WTC11 (cell line): ENCODE measurements at regions not wholly inside any gene's neighbourhood (a gene's known extent, or its start where the extent isn't known, plus 50 kb on each side); places are given as distances from the start of the nearest gene placed in this dataset.

ENCODE experiments used
- ATAC-seq: fragments of 200-7000 bp; cut with Tn5 transposase; 2 replicates; pipeline ENCODE4 v1.10.0; 2021; ENCODE audit warnings: mild to moderate bottlenecking, moderate library complexity
- CTCF ChIA-PET: fragments of 300-600 bp; sonication (Branson Sonifier 250); formaldehyde crosslinking; loops from one replicate; lab custom pipeline; 2021; ENCODE audit warnings: antibody characterized with exemption; lab: Charles Lee
- POLR2A ChIA-PET: fragments of 350-600 bp; sonication (Branson Sonifier 250); formaldehyde crosslinking; loops from one replicate; lab custom pipeline; 2021; ENCODE audit warnings: antibody characterized with exemption; lab: Charles Lee
- DNase-seq: peaks from one replicate; pipeline ENCODE4 v3.0.0; 2021; ENCODE audit warnings: low spot score
- H3K27ac Mint-ChIP-seq: 2 replicates; pipeline ENCODE4 v1.8.0; 2021; ENCODE audit warnings: mixed read lengths
- H3K27me3 Mint-ChIP-seq: 2 replicates; pipeline ENCODE4 v1.8.0; 2021; ENCODE audit warnings: low read depth, mild to moderate bottlenecking, moderate library complexity, mixed read lengths
- H3K36me3 Mint-ChIP-seq: 2 replicates; pipeline ENCODE4 v1.8.0; 2021; ENCODE audit warnings: mixed read lengths
- H3K4me1 Mint-ChIP-seq: 2 replicates; pipeline ENCODE4 v1.8.0; 2022; ENCODE audit warnings: mixed read lengths
- H3K4me3 Mint-ChIP-seq: 2 replicates; pipeline ENCODE4 v1.8.0; 2021; ENCODE audit warnings: mild to moderate bottlenecking, moderate library complexity, mixed read lengths
- H3K9me3 Mint-ChIP-seq: 2 replicates; pipeline ENCODE4 v1.8.0; 2021; ENCODE audit warnings: mixed read lengths
- CREB1 ChIP-seq: sonication (generic); formaldehyde crosslinking; IDR thresholded peaks from 2 replicates; pipeline ENCODE4 v1.8.0; 2023; ENCODE audit warnings: mild to moderate bottlenecking, missing genetic modification reagents
- ETV6 ChIP-seq: sonication (generic); formaldehyde crosslinking; IDR thresholded peaks from 2 replicates; pipeline ENCODE4 v1.8.1; 2022; ENCODE audit warnings: mild to moderate bottlenecking, missing genetic modification reagents
- FOXK1 ChIP-seq: sonication (generic); formaldehyde crosslinking; IDR thresholded peaks from 2 replicates; pipeline ENCODE4 v1.8.0; 2022; ENCODE audit warnings: mild to moderate bottlenecking, moderate library complexity, missing genetic modification reagents
- GABPB1 ChIP-seq: sonication (generic); formaldehyde crosslinking; IDR thresholded peaks from 2 replicates; pipeline ENCODE4 v1.8.1; 2023; ENCODE audit warnings: mild to moderate bottlenecking, missing genetic modification reagents
- HMGA2 ChIP-seq: fragments of 250-450 bp; sonication (Bioruptor Pico); IDR thresholded peaks from 2 replicates; pipeline ENCODE4 v1.4.0; 2021; ENCODE audit warnings: mild to moderate bottlenecking, moderate library complexity
- IRF2 ChIP-seq: sonication (generic); formaldehyde crosslinking; IDR thresholded peaks from 2 replicates; pipeline ENCODE4 v1.8.0; 2022; ENCODE audit warnings: low read depth, missing genetic modification reagents, borderline replicate concordance
- JAZF1 ChIP-seq: fragments of 250-450 bp; sonication (Bioruptor Pico); IDR thresholded peaks from 2 replicates; pipeline ENCODE4 v1.9.0; 2021; ENCODE audit warnings: moderate library complexity, mild to moderate bottlenecking, inconsistent platforms
- JUN ChIP-seq: sonication (generic); formaldehyde crosslinking; IDR thresholded peaks from 2 replicates; pipeline ENCODE4 v1.8.0; 2023; ENCODE audit warnings: mild to moderate bottlenecking, missing genetic modification reagents
- OVOL2 ChIP-seq: fragments of 250-450 bp; sonication (Bioruptor Pico); IDR thresholded peaks from 2 replicates; pipeline ENCODE4 v1.9.0; 2021; ENCODE audit warnings: mild to moderate bottlenecking, borderline replicate concordance
- SMAD4 ChIP-seq: sonication (generic); formaldehyde crosslinking; IDR thresholded peaks from 2 replicates; pipeline ENCODE4 v1.8.0; 2022; ENCODE audit warnings: mild to moderate bottlenecking, missing genetic modification reagents
- TEAD4 ChIP-seq: sonication (generic); formaldehyde crosslinking; IDR thresholded peaks from 2 replicates; pipeline ENCODE4 v1.8.0; 2022; ENCODE audit warnings: mild to moderate bottlenecking, missing genetic modification reagents
- ZBTB43 ChIP-seq: sonication (generic); formaldehyde crosslinking; IDR thresholded peaks from 2 replicates; pipeline ENCODE4 v1.8.1; 2023; ENCODE audit warnings: mild to moderate bottlenecking, missing genetic modification reagents
- ZNF138 ChIP-seq: sonication (generic); formaldehyde crosslinking; conservative IDR thresholded peaks from 2 replicates; pipeline ENCODE4 v1.8.1; 2022; ENCODE audit warnings: mild to moderate bottlenecking, moderate library complexity, missing genetic modification reagents
- ZNF232 ChIP-seq: sonication (generic); formaldehyde crosslinking; IDR thresholded peaks from 2 replicates; pipeline ENCODE4 v1.8.0; 2022; ENCODE audit warnings: mild to moderate bottlenecking, missing genetic modification reagents
- ZNF396 ChIP-seq: fragments of 250-450 bp; sonication (Bioruptor Pico); IDR thresholded peaks from 2 replicates; pipeline ENCODE4 v1.8.0; 2021; ENCODE audit warnings: mild to moderate bottlenecking, moderate library complexity, borderline replicate concordance
- TF ChIP-seq, protein P1 (sequence below): sonication (generic); formaldehyde crosslinking; IDR thresholded peaks from 2 replicates; pipeline ENCODE4 v1.8.0; 2023; ENCODE audit warnings: mild to moderate bottlenecking, missing genetic modification reagents
- TF ChIP-seq, protein P2 (sequence below): sonication (generic); formaldehyde crosslinking; conservative IDR thresholded peaks from 2 replicates; pipeline ENCODE4 v1.8.1; 2022; ENCODE audit warnings: mild to moderate bottlenecking, missing genetic modification reagents
- TF ChIP-seq, protein P3 (sequence below): sonication (generic); formaldehyde crosslinking; IDR thresholded peaks from 2 replicates; pipeline ENCODE4 v1.8.1; 2023; ENCODE audit warnings: mild to moderate bottlenecking, moderate library complexity, missing genetic modification reagents
- TF ChIP-seq, protein P4 (sequence below): sonication (generic); formaldehyde crosslinking; IDR thresholded peaks from 2 replicates; pipeline ENCODE4 v1.8.1; 2022; ENCODE audit warnings: mild to moderate bottlenecking, moderate library complexity, missing genetic modification reagents
- TF ChIP-seq, protein P5 (sequence below): fragments of 250-450 bp; sonication (Bioruptor Pico); conservative IDR thresholded peaks from 2 replicates; pipeline ENCODE4 v1.9.0; 2021; ENCODE audit warnings: mild to moderate bottlenecking
- TF ChIP-seq, protein P6 (sequence below): fragments of 250-450 bp; sonication (Bioruptor Pico); IDR thresholded peaks from 2 replicates; pipeline ENCODE4 v1.9.0; 2021; ENCODE audit warnings: mild to moderate bottlenecking, borderline replicate concordance

DNA sequence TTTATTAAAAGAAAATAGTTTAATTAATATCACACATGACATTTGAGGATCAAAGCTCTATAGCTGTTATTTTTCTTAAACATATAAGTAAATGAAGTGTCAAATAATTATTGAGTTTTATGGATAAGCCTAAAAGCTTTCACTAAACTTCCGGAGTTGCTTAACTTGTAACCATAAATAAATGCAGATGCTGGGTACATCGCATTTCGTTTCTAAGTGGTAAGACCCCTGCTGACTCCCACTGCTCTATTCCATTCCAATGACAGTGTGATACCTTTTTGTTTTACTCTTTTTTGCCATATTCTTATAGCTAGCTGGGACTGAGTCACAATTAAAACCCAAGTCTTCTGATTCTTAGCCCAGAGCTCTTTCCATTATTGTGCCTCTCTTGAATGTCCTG lies 411.1 kb downstream of the SOX2 start:
- POLR2A ChIA-PET = no interaction called here
- DNase-seq = no peak
- H3K9me3 Mint-ChIP-seq = no peaks in the 10 kb centered on the region
- no peak for TF ChIP-seq JUN (CRISPR knock-in tag)
- no peak for TF ChIP-seq IRF2
- TF ChIP-seq HMGA2 (CRISPR knock-in tag) = no peak
- TF ChIP-seq CREB1 (CRISPR knock-in tag) = no peak
- TF ChIP-seq ZBTB43 (CRISPR knock-in tag) = no peak
- TF ChIP-seq, protein P1, sequence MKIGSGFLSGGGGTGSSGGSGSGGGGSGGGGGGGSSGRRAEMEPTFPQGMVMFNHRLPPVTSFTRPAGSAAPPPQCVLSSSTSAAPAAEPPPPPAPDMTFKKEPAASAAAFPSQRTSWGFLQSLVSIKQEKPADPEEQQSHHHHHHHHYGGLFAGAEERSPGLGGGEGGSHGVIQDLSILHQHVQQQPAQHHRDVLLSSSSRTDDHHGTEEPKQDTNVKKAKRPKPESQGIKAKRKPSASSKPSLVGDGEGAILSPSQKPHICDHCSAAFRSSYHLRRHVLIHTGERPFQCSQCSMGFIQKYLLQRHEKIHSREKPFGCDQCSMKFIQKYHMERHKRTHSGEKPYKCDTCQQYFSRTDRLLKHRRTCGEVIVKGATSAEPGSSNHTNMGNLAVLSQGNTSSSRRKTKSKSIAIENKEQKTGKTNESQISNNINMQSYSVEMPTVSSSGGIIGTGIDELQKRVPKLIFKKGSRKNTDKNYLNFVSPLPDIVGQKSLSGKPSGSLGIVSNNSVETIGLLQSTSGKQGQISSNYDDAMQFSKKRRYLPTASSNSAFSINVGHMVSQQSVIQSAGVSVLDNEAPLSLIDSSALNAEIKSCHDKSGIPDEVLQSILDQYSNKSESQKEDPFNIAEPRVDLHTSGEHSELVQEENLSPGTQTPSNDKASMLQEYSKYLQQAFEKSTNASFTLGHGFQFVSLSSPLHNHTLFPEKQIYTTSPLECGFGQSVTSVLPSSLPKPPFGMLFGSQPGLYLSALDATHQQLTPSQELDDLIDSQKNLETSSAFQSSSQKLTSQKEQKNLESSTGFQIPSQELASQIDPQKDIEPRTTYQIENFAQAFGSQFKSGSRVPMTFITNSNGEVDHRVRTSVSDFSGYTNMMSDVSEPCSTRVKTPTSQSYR (CRISPR knock-in tag) = no peak
- TF ChIP-seq FOXK1 (CRISPR knock-in tag) = no peak
- TF ChIP-seq SMAD4 (CRISPR knock-in tag) = no peak
- no peak for TF ChIP-seq OVOL2
- TF ChIP-seq GABPB1 = no peak
- TF ChIP-seq JAZF1 (CRISPR knock-in tag) = no peak
- TF ChIP-seq, protein P2, sequence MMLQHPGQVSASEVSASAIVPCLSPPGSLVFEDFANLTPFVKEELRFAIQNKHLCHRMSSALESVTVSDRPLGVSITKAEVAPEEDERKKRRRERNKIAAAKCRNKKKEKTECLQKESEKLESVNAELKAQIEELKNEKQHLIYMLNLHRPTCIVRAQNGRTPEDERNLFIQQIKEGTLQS (CRISPR knock-in tag) = no peak
- peaks cover 17% of the 10 kb centered on the region for H3K4me1 Mint-ChIP-seq
- H3K27ac Mint-ChIP-seq = no peak overlapping the region
- CTCF ChIA-PET = interaction anchor here (0.6 kb wide), 1 partner anchor 489 kb away, joined by 3 read pairs; no protein-coding TSS in a partner anchor
- H3K4me3 Mint-ChIP-seq = no peak overlapping the region
- no peaks in the 10 kb centered on the region for H3K36me3 Mint-ChIP-seq
- H3K27me3 Mint-ChIP-seq = peaks cover 55% of the 10 kb centered on the region
- ATAC-seq = no peak; the same call in 1 of the 2 replicates

GRCh38 chr3:182124187-182124586 lies 412.5 kb downstream of the SOX2 start:
- Mint-ChIP-seq H3K9me3 (no peaks in the 10 kb centered on the region), H3K27me3 (peaks cover 55% of the 10 kb centered on the region), H3K36me3 (no peaks in the 10 kb centered on the region), H3K4me3 (no peak overlapping the region), H3K27ac (no peak overlapping the region), H3K4me1 (peaks cover 17% of the 10 kb centered on the region)
- CTCF ChIA-PET = no interaction called here
- DNase-seq (no peak), ATAC-seq (no peak)
- TF ChIP-seq ZNF138 (CRISPR knock-in tag) = 0 out of 2 replicates have a peak, but pooled peaks have one; percentile 24
- TF ChIP-seq, protein P3, sequence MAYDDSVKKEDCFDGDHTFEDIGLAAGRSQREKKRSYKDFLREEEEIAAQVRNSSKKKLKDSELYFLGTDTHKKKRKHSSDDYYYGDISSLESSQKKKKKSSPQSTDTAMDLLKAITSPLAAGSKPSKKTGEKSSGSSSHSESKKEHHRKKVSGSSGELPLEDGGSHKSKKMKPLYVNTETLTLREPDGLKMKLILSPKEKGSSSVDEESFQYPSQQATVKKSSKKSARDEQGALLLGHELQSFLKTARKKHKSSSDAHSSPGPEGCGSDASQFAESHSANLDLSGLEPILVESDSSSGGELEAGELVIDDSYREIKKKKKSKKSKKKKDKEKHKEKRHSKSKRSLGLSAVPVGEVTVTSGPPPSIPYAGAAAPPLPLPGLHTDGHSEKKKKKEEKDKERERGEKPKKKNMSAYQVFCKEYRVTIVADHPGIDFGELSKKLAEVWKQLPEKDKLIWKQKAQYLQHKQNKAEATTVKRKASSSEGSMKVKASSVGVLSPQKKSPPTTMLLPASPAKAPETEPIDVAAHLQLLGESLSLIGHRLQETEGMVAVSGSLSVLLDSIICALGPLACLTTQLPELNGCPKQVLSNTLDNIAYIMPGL (CRISPR knock-in tag) = no peak
- POLR2A ChIA-PET = no interaction called here

- no peak for ATAC-seq
- Mint-ChIP-seq H3K27me3 (peaks cover 53% of the 10 kb centered on the region), H3K9me3 (no peaks in the 10 kb centered on the region), H3K4me3 (no peak overlapping the region), H3K4me1 (peaks cover 20% of the 10 kb centered on the region), H3K36me3 (no peaks in the 10 kb centered on the region), H3K27ac (no peak overlapping the region)
- ChIA-PET POLR2A (no interaction called here), CTCF (no interaction called here)
- no peak for DNase-seq
- TF ChIP-seq ETV6 (CRISPR knock-in tag) (no peak), ZNF396 (no peak), TEAD4 (CRISPR knock-in tag) (no peak), ZNF232 (no peak)
- TF ChIP-seq, protein P4, sequence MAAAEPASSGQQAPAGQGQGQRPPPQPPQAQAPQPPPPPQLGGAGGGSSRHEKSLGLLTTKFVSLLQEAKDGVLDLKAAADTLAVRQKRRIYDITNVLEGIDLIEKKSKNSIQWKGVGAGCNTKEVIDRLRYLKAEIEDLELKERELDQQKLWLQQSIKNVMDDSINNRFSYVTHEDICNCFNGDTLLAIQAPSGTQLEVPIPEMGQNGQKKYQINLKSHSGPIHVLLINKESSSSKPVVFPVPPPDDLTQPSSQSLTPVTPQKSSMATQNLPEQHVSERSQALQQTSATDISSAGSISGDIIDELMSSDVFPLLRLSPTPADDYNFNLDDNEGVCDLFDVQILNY (CRISPR knock-in tag) = no peak
- TF ChIP-seq, protein P5, sequence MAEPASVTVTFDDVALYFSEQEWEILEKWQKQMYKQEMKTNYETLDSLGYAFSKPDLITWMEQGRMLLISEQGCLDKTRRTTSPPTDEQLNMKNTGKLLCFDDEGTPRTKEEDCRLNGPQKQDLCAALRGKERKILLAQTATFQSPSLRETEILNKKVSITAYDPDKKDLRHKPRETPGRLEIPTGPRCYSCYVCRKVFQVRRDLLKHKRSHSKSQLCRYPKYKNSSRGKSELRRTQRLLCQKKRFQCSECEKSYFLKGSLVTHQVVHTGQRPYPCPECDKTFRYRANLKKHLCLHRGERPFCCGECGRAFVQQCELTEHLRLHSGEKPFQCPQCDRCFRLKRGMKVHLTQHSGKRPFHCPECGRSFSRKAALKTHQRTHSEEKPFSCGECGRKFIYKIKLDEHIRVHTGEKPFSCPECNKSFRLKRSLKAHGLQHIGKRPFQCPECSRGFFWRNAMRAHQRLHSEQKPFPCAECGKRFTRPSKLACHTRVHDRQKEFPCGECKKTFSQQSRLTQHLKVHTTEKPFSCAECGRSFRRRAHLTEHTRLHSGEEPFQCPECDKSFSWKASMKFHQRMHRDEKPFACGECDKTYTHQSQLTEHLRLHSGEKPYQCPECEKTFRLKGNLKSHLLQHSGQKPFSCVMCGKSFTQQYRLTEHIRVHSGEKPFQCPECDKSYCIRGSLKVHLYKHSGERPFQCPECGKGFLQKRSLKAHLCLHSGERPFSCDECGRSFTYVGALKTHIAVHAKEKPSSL (CRISPR knock-in tag) = no peak
- TF ChIP-seq, protein P6, sequence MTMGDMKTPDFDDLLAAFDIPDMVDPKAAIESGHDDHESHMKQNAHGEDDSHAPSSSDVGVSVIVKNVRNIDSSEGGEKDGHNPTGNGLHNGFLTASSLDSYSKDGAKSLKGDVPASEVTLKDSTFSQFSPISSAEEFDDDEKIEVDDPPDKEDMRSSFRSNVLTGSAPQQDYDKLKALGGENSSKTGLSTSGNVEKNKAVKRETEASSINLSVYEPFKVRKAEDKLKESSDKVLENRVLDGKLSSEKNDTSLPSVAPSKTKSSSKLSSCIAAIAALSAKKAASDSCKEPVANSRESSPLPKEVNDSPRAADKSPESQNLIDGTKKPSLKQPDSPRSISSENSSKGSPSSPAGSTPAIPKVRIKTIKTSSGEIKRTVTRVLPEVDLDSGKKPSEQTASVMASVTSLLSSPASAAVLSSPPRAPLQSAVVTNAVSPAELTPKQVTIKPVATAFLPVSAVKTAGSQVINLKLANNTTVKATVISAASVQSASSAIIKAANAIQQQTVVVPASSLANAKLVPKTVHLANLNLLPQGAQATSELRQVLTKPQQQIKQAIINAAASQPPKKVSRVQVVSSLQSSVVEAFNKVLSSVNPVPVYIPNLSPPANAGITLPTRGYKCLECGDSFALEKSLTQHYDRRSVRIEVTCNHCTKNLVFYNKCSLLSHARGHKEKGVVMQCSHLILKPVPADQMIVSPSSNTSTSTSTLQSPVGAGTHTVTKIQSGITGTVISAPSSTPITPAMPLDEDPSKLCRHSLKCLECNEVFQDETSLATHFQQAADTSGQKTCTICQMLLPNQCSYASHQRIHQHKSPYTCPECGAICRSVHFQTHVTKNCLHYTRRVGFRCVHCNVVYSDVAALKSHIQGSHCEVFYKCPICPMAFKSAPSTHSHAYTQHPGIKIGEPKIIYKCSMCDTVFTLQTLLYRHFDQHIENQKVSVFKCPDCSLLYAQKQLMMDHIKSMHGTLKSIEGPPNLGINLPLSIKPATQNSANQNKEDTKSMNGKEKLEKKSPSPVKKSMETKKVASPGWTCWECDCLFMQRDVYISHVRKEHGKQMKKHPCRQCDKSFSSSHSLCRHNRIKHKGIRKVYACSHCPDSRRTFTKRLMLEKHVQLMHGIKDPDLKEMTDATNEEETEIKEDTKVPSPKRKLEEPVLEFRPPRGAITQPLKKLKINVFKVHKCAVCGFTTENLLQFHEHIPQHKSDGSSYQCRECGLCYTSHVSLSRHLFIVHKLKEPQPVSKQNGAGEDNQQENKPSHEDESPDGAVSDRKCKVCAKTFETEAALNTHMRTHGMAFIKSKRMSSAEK (CRISPR knock-in tag) = no peak
These were observed 413.0 kb downstream of the SOX2 start for GRCh38 chr3:182124716-182125115.
